ENCODE measurements at regions not wholly inside any gene's neighbourhood (a gene's known extent, or its start where the extent isn't known, plus 50 kb on each side); places are given as distances from the start of the nearest gene placed in this dataset.
"Not testable (repeated sequence)": the region's sequence is repeated elsewhere in the genome, so short reads cannot be mapped to it uniquely, and the experiment has no call there.

- no peaks in the 10 kb centered on the region for H3K4me1 ChIP-seq (ENCODE audit: control insufficient read depth, insufficient read depth, low read length)
- H3K9me3 ChIP-seq (ENCODE audit: control insufficient read depth, low read length), result no peaks in the 10 kb centered on the region
- H3K9ac ChIP-seq (ENCODE audit: low read length), result no peak overlapping the region
- no peak overlapping the region for H3K4me3 ChIP-seq (ENCODE audit: low read length)
- no peak for DNase-seq (ENCODE audit: low read depth)
- H3K36me3 ChIP-seq (ENCODE audit: control insufficient read depth, insufficient read depth, low read length, severe bottlenecking), result no peaks in the 10 kb centered on the region
- H3K27me3 ChIP-seq (replicated peaks; ENCODE audit: control insufficient read depth, insufficient read depth, low read length), result peaks cover 12% of the 10 kb centered on the region
These were observed 245.9 kb downstream of the CRLF2 start for GRCh38 chrX:966396-967070.

GRCh38 chrX:964831-965416 is 247.5 kb downstream of the CRLF2 start:
- H3K36me3 ChIP-seq (ENCODE audit: control insufficient read depth, insufficient read depth, low read length, severe bottlenecking), result no peaks in the 10 kb centered on the region
- H3K4me3 ChIP-seq (ENCODE audit: low read length), result no peak overlapping the region
- no peaks in the 10 kb centered on the region for H3K4me1 ChIP-seq (ENCODE audit: control insufficient read depth, insufficient read depth, low read length)
- DNase-seq (ENCODE audit: low read depth), result no peak
- H3K9me3 ChIP-seq (ENCODE audit: control insufficient read depth, low read length), result no peaks in the 10 kb centered on the region
- H3K9ac ChIP-seq (ENCODE audit: low read length), result no peak overlapping the region
- H3K27me3 ChIP-seq (replicated peaks; ENCODE audit: control insufficient read depth, insufficient read depth, low read length), result peaks cover 12% of the 10 kb centered on the region

GRCh38 chrX:960821-961220 is 251.6 kb downstream of the CRLF2 start:
- DNase-seq (ENCODE audit: low read depth), result no peak
- Histone ChIP-seq H3K9me3 (ENCODE audit: control insufficient read depth, low read length) (no peaks in the 10 kb centered on the region), H3K27me3 (replicated peaks; ENCODE audit: control insufficient read depth, insufficient read depth, low read length) (peaks cover 5% of the 10 kb centered on the region), H3K4me1 (ENCODE audit: control insufficient read depth, insufficient read depth, low read length) (no peaks in the 10 kb centered on the region), H3K9ac (ENCODE audit: low read length) (no peak overlapping the region), H3K36me3 (ENCODE audit: control insufficient read depth, insufficient read depth, low read length, severe bottlenecking) (no peaks in the 10 kb centered on the region), H3K4me3 (ENCODE audit: low read length) (no peak overlapping the region)

- no peak for DNase-seq (ENCODE audit: low read depth)
- no peaks in the 10 kb centered on the region for H3K9me3 ChIP-seq (ENCODE audit: control insufficient read depth, low read length)
- no peak overlapping the region for H3K4me3 ChIP-seq (ENCODE audit: low read length)
- no peaks in the 10 kb centered on the region for H3K4me1 ChIP-seq (ENCODE audit: control insufficient read depth, insufficient read depth, low read length)
- peaks cover 5% of the 10 kb centered on the region for H3K27me3 ChIP-seq (replicated peaks; ENCODE audit: control insufficient read depth, insufficient read depth, low read length)
- H3K9ac ChIP-seq (ENCODE audit: low read length), result no peak overlapping the region
- no peaks in the 10 kb centered on the region for H3K36me3 ChIP-seq (ENCODE audit: control insufficient read depth, insufficient read depth, low read length, severe bottlenecking)
These were observed 252.9 kb downstream of the CRLF2 start for GRCh38 chrX:959595-959994.

- DNase-seq (ENCODE audit: low read depth); H3K9me3 ChIP-seq (ENCODE audit: control insufficient read depth, low read length); H3K27me3 ChIP-seq (replicated peaks; ENCODE audit: control insufficient read depth, insufficient read depth, low read length); H3K4me1 ChIP-seq (ENCODE audit: control insufficient read depth, insufficient read depth, low read length); H3K36me3 ChIP-seq (ENCODE audit: control insufficient read depth, insufficient read depth, low read length, severe bottlenecking); H3K4me3 ChIP-seq (ENCODE audit: low read length); H3K9ac ChIP-seq (ENCODE audit: low read length): not testable (repeated sequence)
These were observed 257.2 kb downstream of the CRLF2 start for GRCh38 chrX:955168-955781.

GRCh38 chrX:953879-954482 is 258.5 kb downstream of the CRLF2 start:
- Histone ChIP-seq H3K36me3 (ENCODE audit: control insufficient read depth, insufficient read depth, low read length, severe bottlenecking) (no peaks in the 10 kb centered on the region), H3K4me1 (ENCODE audit: control insufficient read depth, insufficient read depth, low read length) (no peaks in the 10 kb centered on the region), H3K27me3 (replicated peaks; ENCODE audit: control insufficient read depth, insufficient read depth, low read length) (no peaks in the 10 kb centered on the region), H3K4me3 (ENCODE audit: low read length) (no peak overlapping the region), H3K9ac (ENCODE audit: low read length) (no peak overlapping the region), H3K9me3 (ENCODE audit: control insufficient read depth, low read length) (peaks cover 3% of the 10 kb centered on the region)
- no peak for DNase-seq (ENCODE audit: low read depth)

- Histone ChIP-seq H3K9me3 (ENCODE audit: control insufficient read depth, low read length) (peaks cover 3% of the 10 kb centered on the region), H3K27me3 (replicated peaks; ENCODE audit: control insufficient read depth, insufficient read depth, low read length) (no peaks in the 10 kb centered on the region), H3K9ac (ENCODE audit: low read length) (no peak overlapping the region), H3K4me3 (ENCODE audit: low read length) (no peak overlapping the region), H3K4me1 (ENCODE audit: control insufficient read depth, insufficient read depth, low read length) (no peaks in the 10 kb centered on the region), H3K36me3 (ENCODE audit: control insufficient read depth, insufficient read depth, low read length, severe bottlenecking) (no peaks in the 10 kb centered on the region)
- no peak for DNase-seq (ENCODE audit: low read depth)
These were observed 259.6 kb downstream of the CRLF2 start for GRCh38 chrX:952816-953215.

GRCh38 chrX:947262-947661 is 265.2 kb downstream of the CRLF2 start:
- not testable (repeated sequence) for H3K36me3 ChIP-seq (ENCODE audit: control insufficient read depth, insufficient read depth, low read length, severe bottlenecking); H3K9me3 ChIP-seq (ENCODE audit: control insufficient read depth, low read length); H3K4me1 ChIP-seq (ENCODE audit: control insufficient read depth, insufficient read depth, low read length); H3K4me3 ChIP-seq (ENCODE audit: low read length); DNase-seq (ENCODE audit: low read depth); H3K9ac ChIP-seq (ENCODE audit: low read length); H3K27me3 ChIP-seq (replicated peaks; ENCODE audit: control insufficient read depth, insufficient read depth, low read length)

- DNase-seq (ENCODE audit: low read depth), result no peak
- H3K4me1 ChIP-seq (ENCODE audit: control insufficient read depth, insufficient read depth, low read length), result no peaks in the 10 kb centered on the region
- no peaks in the 10 kb centered on the region for H3K36me3 ChIP-seq (ENCODE audit: control insufficient read depth, insufficient read depth, low read length, severe bottlenecking)
- no peak overlapping the region for H3K9ac ChIP-seq (ENCODE audit: low read length)
- H3K9me3 ChIP-seq (ENCODE audit: control insufficient read depth, low read length), result no peaks in the 10 kb centered on the region
- H3K27me3 ChIP-seq (replicated peaks; ENCODE audit: control insufficient read depth, insufficient read depth, low read length), result no peaks in the 10 kb centered on the region
- H3K4me3 ChIP-seq (ENCODE audit: low read length), result no peak overlapping the region
These were observed 269.4 kb downstream of the CRLF2 start for GRCh38 chrX:943035-943434.

- Histone ChIP-seq H3K9me3 (ENCODE audit: control insufficient read depth, low read length) (no peaks in the 10 kb centered on the region), H3K4me1 (ENCODE audit: control insufficient read depth, insufficient read depth, low read length) (no peaks in the 10 kb centered on the region), H3K36me3 (ENCODE audit: control insufficient read depth, insufficient read depth, low read length, severe bottlenecking) (no peaks in the 10 kb centered on the region), H3K9ac (ENCODE audit: low read length) (no peak overlapping the region), H3K27me3 (replicated peaks; ENCODE audit: control insufficient read depth, insufficient read depth, low read length) (no peaks in the 10 kb centered on the region), H3K4me3 (ENCODE audit: low read length) (no peak overlapping the region)
- DNase-seq (ENCODE audit: low read depth), result no peak
These were observed 271.8 kb downstream of the CRLF2 start for GRCh38 chrX:940691-941090.

- no peaks in the 10 kb centered on the region for H3K4me1 ChIP-seq (ENCODE audit: control insufficient read depth, insufficient read depth, low read length)
- H3K27me3 ChIP-seq (replicated peaks; ENCODE audit: control insufficient read depth, insufficient read depth, low read length), result no peaks in the 10 kb centered on the region
- no peak for DNase-seq (ENCODE audit: low read depth)
- H3K9ac ChIP-seq (ENCODE audit: low read length), result no peak overlapping the region
- H3K4me3 ChIP-seq (ENCODE audit: low read length), result no peak overlapping the region
- H3K9me3 ChIP-seq (ENCODE audit: control insufficient read depth, low read length), result no peaks in the 10 kb centered on the region
- H3K36me3 ChIP-seq (ENCODE audit: control insufficient read depth, insufficient read depth, low read length, severe bottlenecking), result no peaks in the 10 kb centered on the region
These were observed 275.3 kb downstream of the CRLF2 start for GRCh38 chrX:936979-937769.
